GM23338 (cell line): ENCODE measurements at regions not wholly inside any gene's neighbourhood (a gene's known extent, or its start where the extent isn't known, plus 50 kb on each side); places are given as distances from the start of the nearest gene placed in this dataset.
A peak's percentile ranks its signal among the peaks of the same experiment; 100 is the strongest.

ENCODE experiments used
- ATAC-seq: fragments of 200-7000 bp; cut with Tn5 transposase; 3 replicates; pipeline ENCODE4 v1.9.1; 2020
- DNase-seq: peaks from one replicate; pipeline ENCODE4 v3.0.0-alpha.2; 2015; ENCODE audit warnings: low spot score
- H2AFZ ChIP-seq: fragments of 200-600 bp; sonication (generic); 2 replicates; pipeline ENCODE4 v1.8.0; 2016; ENCODE audit warnings: antibody characterized with exemption, mild to moderate bottlenecking, moderate library complexity
- H3F3A ChIP-seq: fragments of 200-600 bp; sonication (generic); replicated peaks from 2 replicates; pipeline ENCODE4 v1.8.0; 2017; ENCODE audit warnings: antibody characterized with exemption, mixed run types, low read depth
- H3K27ac ChIP-seq: fragments of 200-600 bp; sonication (generic); 2 replicates; pipeline ENCODE4 v1.6.1; 2016; ENCODE audit warnings: low read depth
- H3K27me3 ChIP-seq: fragments of 200-600 bp; sonication (generic); 2 replicates; pipeline ENCODE4 v1.8.0; 2016; ENCODE audit warnings: mild to moderate bottlenecking, mixed run types, moderate library complexity; ENCODE audit not compliant: insufficient read depth
- H3K36me3 ChIP-seq: fragments of 200-600 bp; sonication (generic); 2 replicates; pipeline ENCODE4 v1.8.0; 2016; ENCODE audit warnings: mild to moderate bottlenecking; ENCODE audit not compliant: insufficient read depth
- H3K4me1 ChIP-seq: fragments of 200-600 bp; sonication (generic); 2 replicates; pipeline ENCODE4 v1.8.0; 2016; ENCODE audit warnings: mild to moderate bottlenecking, moderate library complexity; ENCODE audit not compliant: insufficient read depth
- H3K4me2 ChIP-seq: fragments of 200-600 bp; sonication (generic); 2 replicates; pipeline ENCODE4 v1.7.1; 2017; ENCODE audit warnings: mixed run types
- H3K4me3 ChIP-seq: fragments of 200-600 bp; sonication (generic); 2 replicates; pipeline ENCODE4 v1.6.1; 2016; ENCODE audit warnings: mixed run types
- H3K79me2 ChIP-seq: fragments of 200-600 bp; sonication (generic); replicated peaks from 2 replicates; pipeline ENCODE4 v1.8.0; 2017; ENCODE audit warnings: mild to moderate bottlenecking; ENCODE audit not compliant: insufficient read depth
- H3K9me2 ChIP-seq: fragments of 200-600 bp; sonication (generic); 2 replicates; pipeline ENCODE4 v1.8.0; 2017; ENCODE audit not compliant: insufficient read depth
- H4K20me1 ChIP-seq: fragments of 200-600 bp; sonication (generic); replicated peaks from 2 replicates; pipeline ENCODE4 v1.8.0; 2017; ENCODE audit warnings: mild to moderate bottlenecking; ENCODE audit not compliant: insufficient read depth
- H3K27ac Mint-ChIP-seq: 2 replicates; pipeline ENCODE4 v1.8.0; 2020; ENCODE audit warnings: inconsistent platforms, mild to moderate bottlenecking, moderate library complexity, mixed read lengths
- H3K27me3 Mint-ChIP-seq: 3 replicates; pipeline ENCODE4 v1.8.0; 2022; ENCODE audit warnings: low read depth, mild to moderate bottlenecking, moderate library complexity, mixed read lengths, inconsistent platforms; ENCODE audit not compliant: insufficient read depth, poor library complexity
- H3K36me3 Mint-ChIP-seq: 3 replicates; pipeline ENCODE4 v1.8.0; 2021; ENCODE audit warnings: low read depth, mild to moderate bottlenecking, inconsistent platforms, moderate library complexity, mixed read lengths
- H3K4me1 Mint-ChIP-seq: 3 replicates; pipeline ENCODE4 v1.8.0; 2020; ENCODE audit warnings: mild to moderate bottlenecking, inconsistent platforms, mixed read lengths
- H3K4me3 Mint-ChIP-seq: 3 replicates; pipeline ENCODE4 v1.8.0; 2021; ENCODE audit warnings: moderate library complexity, mild to moderate bottlenecking, inconsistent platforms, mixed read lengths
- H3K9me3 Mint-ChIP-seq: 3 replicates; pipeline ENCODE4 v1.8.0; 2020; ENCODE audit warnings: moderate library complexity, mild to moderate bottlenecking, inconsistent platforms, mixed read lengths
- CREB1 ChIP-seq: fragments of 250-450 bp; sonication (Bioruptor Pico); IDR thresholded peaks from 2 replicates; pipeline ENCODE4 v1.5.0; 2020; ENCODE audit warnings: low read depth, mild to moderate bottlenecking, moderate library complexity
- CTCF ChIP-seq, 2 experiments: fragments of 200-600 bp in 1 of 2; sonication (generic) in 1 of 2; conservative IDR thresholded peaks; 2 replicates each; pipeline versions ENCODE4 v1.5.1 to v1.6.1; 2016 to 2017; ENCODE audit warnings: antibody characterized with exemption in 2 of 2, low read depth in 2 of 2, mild to moderate bottlenecking in 2 of 2, moderate library complexity in 1 of 2
- EZH2 ChIP-seq: fragments of 200-600 bp; sonication (generic); IDR thresholded peaks from one replicate; pipeline ENCODE4 v1.8.0; 2017; ENCODE audit warnings: antibody characterized with exemption, mild to moderate bottlenecking, low read depth; ENCODE audit not compliant: unreplicated experiment
- JUNB ChIP-seq: IDR thresholded peaks from one replicate; pipeline ENCODE4 v1.6.1; 2016; ENCODE audit warnings: antibody characterized with exemption; ENCODE audit not compliant: unreplicated experiment
- NANOG ChIP-seq: IDR thresholded peaks from 2 replicates; pipeline ENCODE4 v1.6.1; 2016; ENCODE audit warnings: antibody characterized with exemption, borderline replicate concordance
- POLR2AphosphoS5 ChIP-seq: IDR thresholded peaks from 2 replicates; pipeline ENCODE4 v1.6.1; 2016; ENCODE audit warnings: antibody characterized with exemption, low read depth
- REST ChIP-seq: IDR thresholded peaks from one replicate; pipeline ENCODE4 v1.6.1; 2018; ENCODE audit warnings: antibody characterized with exemption; ENCODE audit not compliant: unreplicated experiment
- STAT1 ChIP-seq: IDR thresholded peaks from one replicate; pipeline ENCODE4 v1.6.1; 2016; ENCODE audit warnings: antibody characterized with exemption; ENCODE audit not compliant: unreplicated experiment
- ZNF114 ChIP-seq: fragments of 250-450 bp; sonication (Bioruptor Pico); IDR thresholded peaks from 2 replicates; pipeline ENCODE4 v1.5.0; 2020; ENCODE audit warnings: mild to moderate bottlenecking, moderate library complexity
- ZNF331 ChIP-seq: fragments of 250-450 bp; sonication (Bioruptor Pico); IDR thresholded peaks from 2 replicates; pipeline ENCODE4 v1.5.0; 2020; ENCODE audit warnings: low read depth, mild to moderate bottlenecking, moderate library complexity
- TF ChIP-seq, protein P1 (sequence below): IDR thresholded peaks from 2 replicates; pipeline ENCODE4 v1.6.1; 2016; ENCODE audit warnings: antibody characterized with exemption

DNA sequence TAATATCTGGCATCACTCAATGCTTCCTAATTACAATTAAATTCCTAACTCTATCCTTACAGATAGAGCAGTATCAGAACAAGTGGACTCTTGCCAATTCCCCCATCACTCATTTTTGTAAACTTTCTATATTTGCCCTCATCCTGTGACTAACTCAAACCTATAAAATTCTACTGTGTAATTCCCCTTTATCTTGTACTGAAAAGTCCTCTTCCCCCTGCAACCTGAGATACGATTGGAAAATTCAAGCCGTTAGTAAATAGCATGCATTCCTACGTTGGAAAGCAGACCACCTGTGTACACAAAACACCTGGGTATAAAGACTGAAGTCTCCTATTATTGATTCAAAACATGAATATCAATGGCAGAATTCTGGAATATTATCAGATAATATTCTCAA lies 70.4 kb upstream of the KCNQ5 start (continued):
- no peak for TF ChIP-seq REST
- TF ChIP-seq ZNF114 (CRISPR knock-in tag): no peak
- TF ChIP-seq CTCF (conservative IDR thresholded peaks at IDR 0.05; ENCODE audit: low read depth in 2 of 2): no peak
- TF ChIP-seq JUNB: no peak
- TF ChIP-seq, protein P1, sequence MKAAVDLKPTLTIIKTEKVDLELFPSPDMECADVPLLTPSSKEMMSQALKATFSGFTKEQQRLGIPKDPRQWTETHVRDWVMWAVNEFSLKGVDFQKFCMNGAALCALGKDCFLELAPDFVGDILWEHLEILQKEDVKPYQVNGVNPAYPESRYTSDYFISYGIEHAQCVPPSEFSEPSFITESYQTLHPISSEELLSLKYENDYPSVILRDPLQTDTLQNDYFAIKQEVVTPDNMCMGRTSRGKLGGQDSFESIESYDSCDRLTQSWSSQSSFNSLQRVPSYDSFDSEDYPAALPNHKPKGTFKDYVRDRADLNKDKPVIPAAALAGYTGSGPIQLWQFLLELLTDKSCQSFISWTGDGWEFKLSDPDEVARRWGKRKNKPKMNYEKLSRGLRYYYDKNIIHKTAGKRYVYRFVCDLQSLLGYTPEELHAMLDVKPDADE: no peak
- TF ChIP-seq ZNF331 (CRISPR knock-in tag): no peak
- TF ChIP-seq CREB1 (CRISPR knock-in tag): no peak
- no peak for TF ChIP-seq STAT1
- TF ChIP-seq EZH2: no peak

DNA sequence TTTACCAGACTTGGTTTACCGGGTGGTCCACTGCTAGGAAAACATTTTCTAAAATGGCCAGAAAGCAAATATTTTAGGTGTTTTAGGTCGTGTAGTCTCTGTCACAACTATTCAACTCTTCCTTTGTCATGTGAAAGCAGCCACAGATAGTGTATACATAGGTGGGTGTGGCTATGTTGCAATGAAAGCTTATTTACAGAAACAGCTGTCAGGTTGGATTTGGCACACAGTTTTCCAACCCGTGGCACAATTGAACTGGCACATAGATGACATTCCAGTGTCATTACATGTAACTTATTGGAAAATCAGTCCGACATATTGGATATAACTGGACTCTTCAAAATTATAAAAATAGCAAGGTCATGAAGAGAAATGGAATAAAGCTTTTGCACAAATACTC lies 68.9 kb upstream of the KCNQ5 start:
- TF ChIP-seq POLR2AphosphoS5: no peak
- TF ChIP-seq STAT1: no peak
- no peak for TF ChIP-seq ZNF331 (CRISPR knock-in tag)
- no peak for TF ChIP-seq CREB1 (CRISPR knock-in tag)
- TF ChIP-seq CTCF (conservative IDR thresholded peaks at IDR 0.05; ENCODE audit: low read depth in 2 of 2): no peak
- no peak for TF ChIP-seq NANOG
- Histone ChIP-seq H4K20me1 (no peaks in the 10 kb centered on the region), H3F3A (no peaks in the 10 kb centered on the region), H3K79me2 (no peaks in the 10 kb centered on the region), H2AFZ (no peak overlapping the region), H3K4me1 (peaks cover 37% of the 10 kb centered on the region), H3K36me3 (no peaks in the 10 kb centered on the region), H3K4me3 (no peak overlapping the region), H3K27ac (peak overlapping the region; percentile 83), H3K27me3 (no peaks in the 10 kb centered on the region), H3K4me2 (peak overlapping the region; percentile 40), H3K9me2 (no peaks in the 10 kb centered on the region)
- ATAC-seq: no peak
- H3K27ac Mint-ChIP-seq: peak overlapping the region; percentile 63; the same call in 1 of the 2 replicates
- no peaks in the 10 kb centered on the region for H3K36me3 Mint-ChIP-seq
- no peak overlapping the region for H3K4me3 Mint-ChIP-seq
- peaks cover 44% of the 10 kb centered on the region for H3K4me1 Mint-ChIP-seq
- no peaks in the 10 kb centered on the region for H3K27me3 Mint-ChIP-seq
- DNase-seq: no peak
- H3K9me3 Mint-ChIP-seq: no peaks in the 10 kb centered on the region
